H1 (cell line): ENCODE measurements at regions not wholly inside any gene's neighbourhood (a gene's known extent, or its start where the extent isn't known, plus 50 kb on each side); places are given as distances from the start of the nearest gene placed in this dataset.

Source experiments
- CTCF ChIA-PET: fragments of 300-600 bp; sonication (Branson Sonifier 250); formaldehyde crosslinking; loops from one replicate; lab custom pipeline; 2021; ENCODE audit not compliant: partially characterized antibody; lab: Charles Lee
- POLR2A ChIA-PET: fragments of 300-600 bp; sonication (Branson Sonifier 250); formaldehyde crosslinking; loops from one replicate; lab custom pipeline; 2021; ENCODE audit warnings: inconsistent platforms; ENCODE audit not compliant: partially characterized antibody; lab: Charles Lee
- DNase-seq, 2 experiments: peaks; one replicate each; pipeline versions ENCODE4 v3.0.0 to v3.0.0-alpha.2; 2010 to 2022; ENCODE audit warnings: low spot score in 2 of 2, low read depth in 1 of 2, mixed read lengths in 1 of 2
- FAIRE-seq: peaks from 2 replicates; lab custom pipeline; 2011; peaks lifted over from hg19 to GRCh38; lab: Jason Lieb, UNC
- H2AFZ ChIP-seq: 2 replicates; pipeline ENCODE4 v1.8.1; 2012; ENCODE audit warnings: low read length, inconsistent platforms
- H2AK5ac ChIP-seq: 2 replicates; pipeline ENCODE4 v1.6.1; 2013; ENCODE audit warnings: low read depth, low read length
- H2BK120ac ChIP-seq: replicated peaks from 2 replicates; pipeline ENCODE3; 2013; ENCODE audit warnings: low read depth, low read length, inconsistent platforms
- H2BK12ac ChIP-seq: 2 replicates; pipeline ENCODE4 v1.6.1; 2013; ENCODE audit warnings: low read depth, low read length
- H2BK15ac ChIP-seq: 2 replicates; pipeline ENCODE4 v1.6.1; 2013; ENCODE audit warnings: low read length
- H2BK20ac ChIP-seq: 2 replicates; pipeline ENCODE4 v1.6.1; 2013; ENCODE audit warnings: low read length
- H2BK5ac ChIP-seq: 2 replicates; pipeline ENCODE4 v1.6.1; 2013; ENCODE audit warnings: low read depth, low read length
- H3K14ac ChIP-seq: 2 replicates; pipeline ENCODE4 v1.6.1; 2013; ENCODE audit warnings: inconsistent platforms; ENCODE audit not compliant: insufficient read length
- H3K18ac ChIP-seq: 2 replicates; pipeline ENCODE4 v1.6.1; 2013; ENCODE audit warnings: low read length; ENCODE audit errors: extremely low read depth
- H3K23ac ChIP-seq: 2 replicates; pipeline ENCODE4 v1.6.1; 2013; ENCODE audit warnings: inconsistent platforms; ENCODE audit not compliant: insufficient read length
- H3K23me2 ChIP-seq: 2 replicates; pipeline ENCODE4 v1.6.1; 2013; ENCODE audit warnings: low read depth, low read length
- H3K27ac ChIP-seq: 2 replicates; pipeline ENCODE4 v1.6.1; 2011; ENCODE audit warnings: low read depth, low read length, inconsistent platforms
- H3K27me3 ChIP-seq, 4 experiments: replicated peaks in 1 of 4; 1 replicate in 1 of 4; 2 replicates in 3 of 4; pipeline versions ENCODE4 v1.6.1 to v1.8.1; 2011 to 2013; ENCODE audit warnings: low read length in 3 of 4, mild to moderate bottlenecking in 3 of 4, inconsistent platforms in 2 of 4, mixed read lengths in 2 of 4, moderate library complexity in 1 of 4; ENCODE audit not compliant: control insufficient read depth in 3 of 4, insufficient read depth in 3 of 4; ENCODE audit errors: extremely low read depth in 1 of 4
- H3K36me3 ChIP-seq, 4 experiments: 2 replicates each; pipeline versions ENCODE4 v1.6.1 to v1.8.1; 2011 to 2013; ENCODE audit warnings: mild to moderate bottlenecking in 4 of 4, low read length in 3 of 4, moderate library complexity in 2 of 4, control low read depth in 1 of 4, inconsistent platforms in 1 of 4; ENCODE audit not compliant: insufficient read depth in 4 of 4, control insufficient read depth in 2 of 4
- H3K4ac ChIP-seq: replicated peaks from 2 replicates; pipeline ENCODE3; 2013; ENCODE audit warnings: low read length, low read depth, mixed read lengths, inconsistent platforms; ENCODE audit not compliant: insufficient read length
- H3K4me1 ChIP-seq, 4 experiments: replicated peaks in 1 of 4; 1 replicate in 1 of 4; 2 replicates in 3 of 4; pipeline versions ENCODE4 v1.6.1 to v1.8.1; 2011 to 2013; ENCODE audit warnings: low read length in 3 of 4, inconsistent platforms in 2 of 4, mixed read lengths in 1 of 4; ENCODE audit not compliant: insufficient read depth in 4 of 4, control insufficient read depth in 3 of 4
- H3K4me2 ChIP-seq, 2 experiments: 2 replicates each; pipeline versions ENCODE4 v1.6.1 to v1.8.1; 2011 to 2013; ENCODE audit warnings: low read depth in 2 of 2, low read length in 2 of 2, control low read depth in 1 of 2, inconsistent platforms in 1 of 2, mild to moderate bottlenecking in 1 of 2; ENCODE audit not compliant: insufficient read depth in 1 of 2
- H3K4me3 ChIP-seq, 4 experiments: fragments of 200-600, 300-600 bp in 1 of 4; sonication (generic), shearing (Covaris generic), sonication (Bioruptor Twin) in 1 of 4; 2 replicates each; pipeline versions ENCODE4 v1.5.1 to v1.8.1; 2011 to 2016; ENCODE audit warnings: low read length in 4 of 4, low read depth in 3 of 4, control low read depth in 2 of 4, inconsistent platforms in 2 of 4, mild to moderate bottlenecking in 2 of 4, mixed read lengths in 1 of 4, moderate library complexity in 1 of 4; ENCODE audit not compliant: insufficient read depth in 2 of 4; ENCODE audit errors: extremely low read depth in 1 of 4
- H3K56ac ChIP-seq: replicated peaks from 2 replicates; pipeline ENCODE3; 2013; ENCODE audit warnings: low read depth, mild to moderate bottlenecking, mixed read lengths, low read length, inconsistent platforms; ENCODE audit not compliant: insufficient read length
- H3K79me1 ChIP-seq: 2 replicates; pipeline ENCODE4 v1.6.1; 2013; ENCODE audit warnings: low read depth, low read length, control low read depth
- H3K79me2 ChIP-seq, 2 experiments: 2 replicates each; pipeline versions ENCODE4 v1.6.1 to v1.8.1; 2012 to 2013; ENCODE audit warnings: low read length in 2 of 2, mild to moderate bottlenecking in 2 of 2, inconsistent platforms in 1 of 2; ENCODE audit not compliant: insufficient read depth in 2 of 2, control insufficient read depth in 1 of 2
- H3K9ac ChIP-seq, 4 experiments: replicated peaks in 1 of 4; 1 replicate in 1 of 4; 2 replicates in 3 of 4; pipeline versions ENCODE4 v1.6.1 to v1.8.1; 2011 to 2013; ENCODE audit warnings: low read depth in 3 of 4, low read length in 3 of 4, control low read depth in 2 of 4, mild to moderate bottlenecking in 2 of 4, moderate library complexity in 2 of 4, inconsistent platforms in 1 of 4; ENCODE audit errors: extremely low read depth in 1 of 4
- H3K9me3 ChIP-seq, 2 experiments: 2 replicates each; pipeline versions ENCODE4 v1.6.1 to v1.8.1; 2012 to 2013; ENCODE audit warnings: mild to moderate bottlenecking in 2 of 2, moderate library complexity in 2 of 2, control low read depth in 1 of 2, inconsistent platforms in 1 of 2, low read depth in 1 of 2, low read length in 1 of 2, mixed read lengths in 1 of 2; ENCODE audit not compliant: insufficient read depth in 2 of 2
- H4K20me1 ChIP-seq, 2 experiments: replicated peaks in 1 of 2; 2 replicates each; pipeline versions ENCODE3 to v1.8.1; 2011 to 2013; ENCODE audit warnings: inconsistent platforms in 2 of 2, low read length in 2 of 2, mild to moderate bottlenecking in 1 of 2; ENCODE audit not compliant: insufficient read depth in 2 of 2, control insufficient read depth in 1 of 2
- H4K5ac ChIP-seq: 2 replicates; pipeline ENCODE4 v1.6.1; 2013; ENCODE audit warnings: low read length, low read depth, mixed read lengths, inconsistent platforms; ENCODE audit not compliant: insufficient read length
- H4K8ac ChIP-seq: 2 replicates; pipeline ENCODE4 v1.8.0; 2013; ENCODE audit warnings: mild to moderate bottlenecking, moderate library complexity, low read length, inconsistent platforms; ENCODE audit not compliant: insufficient read depth; ENCODE audit errors: extremely low read depth
- H4K91ac ChIP-seq: replicated peaks from 2 replicates; pipeline ENCODE3; 2013; ENCODE audit warnings: low read length, mixed read lengths, inconsistent platforms; ENCODE audit not compliant: insufficient read length
- CEBPB ChIP-seq: IDR thresholded peaks from 2 replicates; pipeline ENCODE4 v1.6.1; 2012; ENCODE audit warnings: low read depth, low read length
- FOSL1 ChIP-seq: IDR thresholded peaks from 2 replicates; pipeline ENCODE4 v1.6.1; 2011; ENCODE audit warnings: mild to moderate bottlenecking, low read depth, low read length, moderate library complexity; ENCODE audit not compliant: insufficient read depth
- HDAC2 ChIP-seq, 2 experiments: fragments of 300-600 bp in 1 of 2; sonication (generic) in 1 of 2; IDR thresholded peaks; 2 replicates each; pipeline ENCODE4 v1.6.1; 2011 to 2012; ENCODE audit warnings: low read depth in 2 of 2, low read length in 2 of 2, mild to moderate bottlenecking in 2 of 2, moderate library complexity in 2 of 2, borderline replicate concordance in 1 of 2, inconsistent platforms in 1 of 2
- PHF8 ChIP-seq: fragments of 200-600 bp; sonication (generic); conservative IDR thresholded peaks from 2 replicates; pipeline ENCODE4 v1.7.1; 2012; ENCODE audit warnings: low read depth, mild to moderate bottlenecking, inconsistent platforms, low read length, moderate library complexity
- POLR2A ChIP-seq, 2 experiments: IDR thresholded peaks; 1 replicate in 1 of 2; 2 replicates in 1 of 2; pipeline ENCODE4 v1.6.1; 2011; ENCODE audit warnings: low read depth in 2 of 2, low read length in 2 of 2, mild to moderate bottlenecking in 2 of 2; ENCODE audit errors: control extremely low read depth in 1 of 2
- SRF ChIP-seq: IDR thresholded peaks from 2 replicates; pipeline ENCODE4 v1.6.1; 2011; ENCODE audit warnings: mild to moderate bottlenecking, low read depth, low read length, moderate library complexity
- WGBS, 2 experiments: shearing (Covaris generic) in 1 of 2; methylation state at CpG; one replicate each; pipeline versions ENCODE4 v1.1.6 to v1.1.7; 2013 to 2015; ENCODE audit warnings: low lambda C conversion rate in 2 of 2, mixed read lengths in 2 of 2, inconsistent platforms in 1 of 2, low coverage in 1 of 2, missing lambda C conversion rate in 1 of 2; ENCODE audit not compliant: insufficient replicate concordance in 2 of 2, insufficient coverage in 1 of 2, insufficient read length in 1 of 2; ENCODE audit errors: extremely low coverage in 1 of 2, missing lambda C conversion rate in 1 of 2; 5-methylcytosine and 5-hydroxymethylcytosine counted together

- Histone ChIP-seq H3K18ac (no peak overlapping the region), H3K56ac (no peak overlapping the region), H3K23ac (no peak overlapping the region), H3K79me1 (no peaks in the 10 kb centered on the region), H3K79me2 (no peaks in the 10 kb centered on the region), H3K4me1 (no peaks in the 10 kb centered on the region), H4K91ac (no peak overlapping the region), H3K4ac (no peak overlapping the region), H3K27ac (no peak overlapping the region), H2BK5ac (no peak overlapping the region), H2BK120ac (no peak overlapping the region), H2BK20ac (no peak overlapping the region), H3K27me3 (no peaks in the 10 kb centered on the region), H3K9me3 (no peaks in the 10 kb centered on the region), H4K8ac (no peak overlapping the region), H2BK12ac (no peak overlapping the region), H4K5ac (no peak overlapping the region), H2AFZ (0 out of 2 replicates have a peak overlapping the region, but pooled peaks have one; percentile 15), H3K9ac (no peak overlapping the region), H3K23me2 (no peaks in the 10 kb centered on the region; the same call in 1 of the 2 replicates), H2AK5ac (no peak overlapping the region), H3K4me3 (no peak overlapping the region), H3K4me2 (no peak overlapping the region), H2BK15ac (no peak overlapping the region), H3K36me3 (no peaks in the 10 kb centered on the region), H4K20me1 (no peaks in the 10 kb centered on the region), H3K14ac (no peak overlapping the region)
- TF ChIP-seq FOSL1: no peak
- no peak for TF ChIP-seq SRF
- TF ChIP-seq CEBPB: no peak
- no peak for TF ChIP-seq POLR2A (IDR thresholded peaks at IDR 0.05; ENCODE audit: control extremely low read depth in 1 of 2, low read depth in 2 of 2, low read length in 2 of 2)
- no peak for TF ChIP-seq PHF8
- no peak for TF ChIP-seq HDAC2 (IDR thresholded peaks at IDR 0.05; ENCODE audit: borderline replicate concordance in 1 of 2, low read depth in 2 of 2, low read length in 2 of 2)
- ChIA-PET CTCF (no interaction called here), POLR2A (no interaction called here)
- DNase-seq: no peak
- FAIRE-seq: no peak
- 93% methylated on average over 4 of the region's 4 CpGs; no CpG with 5 or more reads in 1 of the 2 experiments for WGBS, 2 experiments
These were observed 144.9 kb upstream of the MAD2L1 start for GRCh38 chr4:120211408-120212015.
